ENCODE measurements at regions not wholly inside any gene's neighbourhood (a gene's known extent, or its start where the extent isn't known, plus 50 kb on each side); places are given as distances from the start of the nearest gene placed in this dataset.
"Not testable (repeated sequence)": the region's sequence is repeated elsewhere in the genome, so short reads cannot be mapped to it uniquely, and the experiment has no call there.

DNA sequence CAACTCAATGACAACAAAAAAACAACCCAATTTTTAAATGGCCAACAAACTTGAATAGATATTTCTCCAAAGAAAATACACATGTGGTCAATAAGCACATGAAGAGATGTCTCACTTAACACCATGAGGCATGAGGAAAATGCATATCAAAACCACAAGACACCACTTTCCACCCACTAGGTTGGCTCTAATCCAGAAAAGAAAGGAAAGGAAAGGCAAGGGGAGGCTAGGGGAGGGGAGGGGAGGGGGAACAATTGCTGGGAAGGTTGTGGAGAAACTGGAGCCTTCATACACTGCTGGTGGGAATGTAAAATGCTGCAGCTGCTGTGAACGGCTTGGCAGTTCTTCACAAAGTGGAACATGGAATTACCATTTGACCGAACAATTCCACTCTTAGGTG, 854.3 kb downstream of the UQCRFS1 start:
- DNase-seq (ENCODE audit: insufficient read length, low spot score) (no peak), FAIRE-seq (no peak)
- TF ChIP-seq PAX5 (IDR thresholded peaks at IDR 0.05; ENCODE audit: insufficient read depth, low read length, severe bottlenecking) = no peak
- TF ChIP-seq TAF1 (IDR thresholded peaks at IDR 0.05; ENCODE audit: low read depth, low read length) = no peak
- no peak for TF ChIP-seq SPI1 (IDR thresholded peaks at IDR 0.05; ENCODE audit: low read depth, low read length)
- TF ChIP-seq POLR2AphosphoS5 (IDR thresholded peaks at IDR 0.05; ENCODE audit: low read depth, low read length) = no peak
- no peak for TF ChIP-seq POLR2A (IDR thresholded peaks at IDR 0.05; ENCODE audit: low read depth, low read length)

DNA sequence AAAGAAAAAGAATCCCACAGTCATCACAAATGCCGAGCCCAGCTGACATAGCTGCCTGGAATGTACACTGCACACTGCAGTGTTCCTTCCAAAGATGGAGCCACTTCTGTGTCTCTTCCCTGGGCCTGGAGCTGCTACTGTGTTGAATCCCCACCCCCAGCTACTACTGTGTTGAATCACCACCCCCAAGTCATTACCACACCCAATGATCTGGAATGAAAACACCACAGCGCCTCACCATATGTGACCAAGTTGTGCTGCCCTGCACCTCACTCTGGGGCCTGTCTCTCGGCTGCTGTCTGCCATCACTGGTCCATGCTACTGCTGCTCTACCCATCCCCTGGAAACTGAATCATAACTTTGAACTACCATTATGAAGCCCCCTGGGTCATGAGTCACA, 861.2 kb downstream of the UQCRFS1 start:
- no peak for DNase-seq (ENCODE audit: insufficient read length, low spot score)
- TF ChIP-seq PAX5 (IDR thresholded peaks at IDR 0.05; ENCODE audit: insufficient read depth, low read length, severe bottlenecking) = no peak
- TF ChIP-seq TAF1 (IDR thresholded peaks at IDR 0.05; ENCODE audit: low read depth, low read length) = no peak
- TF ChIP-seq POLR2AphosphoS5 (IDR thresholded peaks at IDR 0.05; ENCODE audit: low read depth, low read length) = no peak
- no peak for TF ChIP-seq POLR2A (IDR thresholded peaks at IDR 0.05; ENCODE audit: low read depth, low read length)
- no peak for TF ChIP-seq POU2F2 (IDR thresholded peaks at IDR 0.05; ENCODE audit: low read depth, low read length)
- no peak for TF ChIP-seq SPI1 (IDR thresholded peaks at IDR 0.05; ENCODE audit: low read depth, low read length)
- FAIRE-seq = no peak

DNA sequence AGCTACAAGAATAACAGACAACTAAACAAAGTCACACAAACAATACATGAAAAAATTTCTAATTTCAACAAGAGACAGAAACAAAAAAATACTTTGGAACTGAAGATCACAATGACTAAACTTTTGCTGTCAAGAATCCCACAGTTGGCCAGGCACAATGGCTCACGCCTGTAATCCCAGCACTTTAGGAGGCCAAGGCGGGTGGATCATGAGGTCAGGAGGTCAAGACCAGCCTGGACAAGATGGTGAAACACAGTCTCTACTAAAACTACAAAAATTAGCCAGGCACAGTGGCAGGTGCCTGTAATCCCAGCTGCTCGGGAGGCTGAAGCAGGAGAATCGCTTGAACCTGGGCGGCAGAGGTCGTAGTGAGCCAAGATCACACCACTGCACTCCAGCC, 861.6 kb downstream of the UQCRFS1 start:
- FAIRE-seq; DNase-seq (ENCODE audit: insufficient read length, low spot score): not testable (repeated sequence)

DNA sequence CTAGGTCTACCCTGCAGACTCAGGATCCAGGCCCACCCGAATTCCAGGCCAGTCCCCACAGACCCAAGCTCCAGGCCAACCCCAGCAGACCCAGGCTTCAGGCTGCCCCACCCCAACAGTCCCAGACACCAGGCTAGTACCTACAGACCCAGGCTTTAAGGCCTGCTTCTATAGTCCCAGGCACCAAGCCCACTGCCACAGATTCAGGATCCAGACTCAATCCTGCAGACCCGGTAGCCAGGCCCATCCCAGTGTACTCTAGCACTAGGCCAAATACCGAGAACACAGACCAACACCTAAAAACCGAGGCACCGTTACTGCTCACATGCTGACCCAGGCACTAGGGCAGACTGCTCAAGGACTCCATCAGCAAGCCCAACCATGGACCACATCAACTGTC, 862.3 kb downstream of the UQCRFS1 start:
- FAIRE-seq = no peak
- DNase-seq (ENCODE audit: insufficient read length, low spot score) = no peak
- TF ChIP-seq POU2F2 (IDR thresholded peaks at IDR 0.05; ENCODE audit: low read depth, low read length) = no peak
- TF ChIP-seq POLR2A (IDR thresholded peaks at IDR 0.05; ENCODE audit: low read depth, low read length) = no peak
- no peak for TF ChIP-seq SPI1 (IDR thresholded peaks at IDR 0.05; ENCODE audit: low read depth, low read length)
- TF ChIP-seq TAF1 (IDR thresholded peaks at IDR 0.05; ENCODE audit: low read depth, low read length) = no peak
- no peak for TF ChIP-seq POLR2AphosphoS5 (IDR thresholded peaks at IDR 0.05; ENCODE audit: low read depth, low read length)
- no peak for TF ChIP-seq PAX5 (IDR thresholded peaks at IDR 0.05; ENCODE audit: insufficient read depth, low read length, severe bottlenecking)

DNA sequence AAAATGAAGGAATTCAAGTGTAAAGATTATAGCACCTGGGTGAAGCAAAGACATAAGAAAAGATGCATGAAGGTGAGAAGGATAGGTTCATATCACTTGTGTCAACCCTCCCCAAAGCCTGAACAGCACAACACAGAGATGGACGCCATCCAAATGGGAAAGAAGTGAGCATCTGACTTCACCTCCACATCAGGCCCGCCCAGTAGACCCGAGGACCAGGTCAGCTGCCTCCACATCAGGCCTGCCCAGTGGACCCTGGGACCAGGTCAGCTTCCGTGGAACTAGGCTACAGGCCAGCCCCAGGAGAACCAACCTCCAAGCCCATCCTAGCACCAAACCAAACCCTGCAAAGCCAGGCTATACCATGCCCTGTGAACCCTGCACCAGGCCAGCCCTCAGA, 862.9 kb downstream of the UQCRFS1 start:
- DNase-seq (ENCODE audit: insufficient read length, low spot score) (no peak), FAIRE-seq (no peak)
- TF ChIP-seq POLR2A (IDR thresholded peaks at IDR 0.05; ENCODE audit: low read depth, low read length) (no peak), PAX5 (IDR thresholded peaks at IDR 0.05; ENCODE audit: insufficient read depth, low read length, severe bottlenecking) (no peak), POU2F2 (IDR thresholded peaks at IDR 0.05; ENCODE audit: low read depth, low read length) (no peak), POLR2AphosphoS5 (IDR thresholded peaks at IDR 0.05; ENCODE audit: low read depth, low read length) (no peak), TAF1 (IDR thresholded peaks at IDR 0.05; ENCODE audit: low read depth, low read length) (no peak), SPI1 (IDR thresholded peaks at IDR 0.05; ENCODE audit: low read depth, low read length) (no peak)

DNA sequence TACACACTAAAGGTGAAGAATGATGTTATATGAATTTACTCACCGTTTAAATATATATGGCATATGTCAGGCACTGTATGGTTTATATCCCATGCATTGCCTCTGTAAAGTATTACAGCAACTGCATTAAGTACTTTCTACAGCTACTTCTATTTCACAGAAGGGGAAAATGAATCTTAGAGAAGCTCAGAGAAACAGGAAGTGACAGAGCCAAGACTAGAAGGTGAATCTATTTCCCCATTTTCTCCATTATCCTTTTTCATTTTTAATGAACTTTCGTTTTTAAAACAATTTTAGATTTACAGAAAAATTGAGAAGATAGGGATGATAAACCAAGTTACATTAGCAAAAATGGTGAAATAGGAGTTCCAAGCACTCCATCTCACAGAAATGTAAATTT, 863.3 kb downstream of the UQCRFS1 start:
- no peak for TF ChIP-seq POU2F2 (IDR thresholded peaks at IDR 0.05; ENCODE audit: low read depth, low read length)
- TF ChIP-seq PAX5 (IDR thresholded peaks at IDR 0.05; ENCODE audit: insufficient read depth, low read length, severe bottlenecking) = no peak
- no peak for TF ChIP-seq SPI1 (IDR thresholded peaks at IDR 0.05; ENCODE audit: low read depth, low read length)
- no peak for TF ChIP-seq POLR2A (IDR thresholded peaks at IDR 0.05; ENCODE audit: low read depth, low read length)
- TF ChIP-seq POLR2AphosphoS5 (IDR thresholded peaks at IDR 0.05; ENCODE audit: low read depth, low read length) = no peak
- no peak for TF ChIP-seq TAF1 (IDR thresholded peaks at IDR 0.05; ENCODE audit: low read depth, low read length)
- DNase-seq (ENCODE audit: insufficient read length, low spot score) = no peak
- FAIRE-seq = no peak

DNA sequence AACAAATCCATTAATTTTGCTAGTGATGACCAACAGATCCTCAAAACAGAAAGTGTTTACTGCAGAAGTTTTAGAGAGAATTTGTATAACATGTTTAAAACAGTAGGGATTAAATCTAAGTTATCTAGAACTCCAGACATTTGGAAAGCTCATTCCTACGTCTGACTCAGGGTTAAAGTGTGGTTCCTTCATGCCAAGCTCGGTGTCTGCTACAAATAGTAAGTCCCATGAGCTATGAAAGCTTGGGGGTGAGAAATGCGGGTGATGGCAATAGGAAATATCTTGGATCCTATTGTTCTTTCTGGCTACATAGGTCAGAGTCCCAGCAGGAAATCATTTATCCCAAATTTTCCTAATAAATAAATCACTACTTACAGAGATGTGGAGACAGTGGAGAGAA, 867.1 kb downstream of the UQCRFS1 start:
- TF ChIP-seq TAF1 (IDR thresholded peaks at IDR 0.05; ENCODE audit: low read depth, low read length) (no peak), PAX5 (IDR thresholded peaks at IDR 0.05; ENCODE audit: insufficient read depth, low read length, severe bottlenecking) (no peak), POLR2AphosphoS5 (IDR thresholded peaks at IDR 0.05; ENCODE audit: low read depth, low read length) (no peak), POLR2A (IDR thresholded peaks at IDR 0.05; ENCODE audit: low read depth, low read length) (no peak), SPI1 (IDR thresholded peaks at IDR 0.05; ENCODE audit: low read depth, low read length) (no peak), POU2F2 (IDR thresholded peaks at IDR 0.05; ENCODE audit: low read depth, low read length) (no peak)
- DNase-seq (ENCODE audit: insufficient read length, low spot score) (no peak), FAIRE-seq (no peak)

DNA sequence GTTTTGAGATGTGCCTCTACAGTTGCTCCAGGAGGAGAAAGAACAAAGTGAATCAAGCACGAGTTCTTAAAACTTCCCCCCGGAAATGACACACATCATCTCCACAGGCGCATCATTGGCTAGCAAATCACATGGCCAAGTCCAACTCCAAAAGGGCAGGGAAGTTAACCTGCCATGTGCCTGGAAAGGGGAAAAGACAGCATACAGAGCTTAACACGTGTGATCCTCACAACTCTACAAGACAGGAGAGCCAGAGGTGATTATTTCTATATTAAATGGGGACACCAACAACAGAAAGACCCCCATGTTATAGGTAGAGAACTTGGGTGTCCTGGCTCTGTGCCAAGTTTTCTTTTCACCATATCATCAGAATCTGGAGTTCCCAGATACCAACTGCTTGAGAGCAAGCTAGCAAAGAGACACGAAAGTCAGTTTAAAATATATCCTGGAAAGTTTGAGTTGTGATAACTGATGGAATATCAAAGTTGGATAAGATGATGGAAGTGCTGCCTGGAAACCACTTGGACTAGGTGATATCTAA, 871.1 kb downstream of the UQCRFS1 start:
- DNase-seq (ENCODE audit: insufficient read length, low spot score) (no peak), FAIRE-seq (no peak)
- TF ChIP-seq PAX5 (IDR thresholded peaks at IDR 0.05; ENCODE audit: insufficient read depth, low read length, severe bottlenecking) (no peak), POU2F2 (IDR thresholded peaks at IDR 0.05; ENCODE audit: low read depth, low read length) (no peak), POLR2A (IDR thresholded peaks at IDR 0.05; ENCODE audit: low read depth, low read length) (no peak), TAF1 (IDR thresholded peaks at IDR 0.05; ENCODE audit: low read depth, low read length) (no peak), SPI1 (IDR thresholded peaks at IDR 0.05; ENCODE audit: low read depth, low read length) (no peak), POLR2AphosphoS5 (IDR thresholded peaks at IDR 0.05; ENCODE audit: low read depth, low read length) (no peak)

DNA sequence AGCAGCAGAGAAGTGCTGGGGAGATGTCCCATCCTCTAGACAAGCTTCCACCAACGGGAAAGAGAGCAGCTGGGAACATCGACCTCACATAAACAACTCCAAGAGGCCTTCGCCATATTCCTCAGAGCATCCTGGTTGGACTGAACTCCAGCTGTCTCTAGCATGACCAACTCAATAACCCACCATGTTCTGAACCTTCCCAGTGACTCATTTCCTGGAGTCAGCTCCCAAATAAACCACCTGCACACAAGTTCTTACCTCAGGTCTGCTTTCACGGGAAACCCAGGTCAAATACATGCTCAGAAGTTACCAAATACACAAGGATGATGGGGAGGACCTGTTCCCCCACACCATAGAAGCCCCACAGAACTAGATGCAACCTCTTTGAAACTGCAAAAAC, 878.5 kb downstream of the UQCRFS1 start:
- no peak for FAIRE-seq
- no peak for DNase-seq (ENCODE audit: insufficient read length, low spot score)
- no peak for TF ChIP-seq POU2F2 (IDR thresholded peaks at IDR 0.05; ENCODE audit: low read depth, low read length)
- TF ChIP-seq POLR2AphosphoS5 (IDR thresholded peaks at IDR 0.05; ENCODE audit: low read depth, low read length) = no peak
- TF ChIP-seq SPI1 (IDR thresholded peaks at IDR 0.05; ENCODE audit: low read depth, low read length) = no peak
- TF ChIP-seq TAF1 (IDR thresholded peaks at IDR 0.05; ENCODE audit: low read depth, low read length) = no peak
- TF ChIP-seq PAX5 (IDR thresholded peaks at IDR 0.05; ENCODE audit: insufficient read depth, low read length, severe bottlenecking) = no peak
- no peak for TF ChIP-seq POLR2A (IDR thresholded peaks at IDR 0.05; ENCODE audit: low read depth, low read length)

DNA sequence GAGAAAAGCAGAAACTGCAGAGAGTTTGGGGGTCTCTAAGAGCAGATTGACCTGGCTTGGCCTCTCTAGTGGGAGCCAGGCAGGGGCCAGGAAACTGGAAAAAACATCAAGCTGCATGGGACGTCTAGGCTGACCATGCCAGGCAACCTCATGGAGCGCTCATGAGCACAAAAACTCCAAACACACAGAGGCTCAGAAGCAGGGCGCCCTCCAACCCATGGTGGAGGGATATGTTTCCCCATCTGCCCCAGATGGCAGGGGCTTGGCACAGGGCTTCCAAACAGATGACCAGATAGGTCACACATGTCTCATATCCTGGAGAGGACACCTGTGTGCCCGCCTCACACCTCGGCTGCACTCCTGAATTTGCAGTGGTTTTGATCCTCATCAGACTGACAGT, 879.0 kb downstream of the UQCRFS1 start:
- no peak for TF ChIP-seq TAF1 (IDR thresholded peaks at IDR 0.05; ENCODE audit: low read depth, low read length)
- DNase-seq (ENCODE audit: insufficient read length, low spot score) (no peak), FAIRE-seq (no peak)

Measured in GM12891 (cell line).